Choroid plexus epithelial cell (primary cell): ENCODE measurements at regions not wholly inside any gene's neighbourhood (a gene's known extent, or its start where the extent isn't known, plus 50 kb on each side); places are given as distances from the start of the nearest gene placed in this dataset.

Experiments used
- DNase-seq: peaks from one replicate; pipeline ENCODE4 v3.0.0-alpha.2; 2010; ENCODE audit warnings: low read depth
- H3K4me3 ChIP-seq: 2 replicates; pipeline ENCODE4 v1.5.1; 2011; ENCODE audit warnings: low read depth, mild to moderate bottlenecking, control low read depth, low read length, moderate library complexity
- CTCF ChIP-seq: conservative IDR thresholded peaks from 2 replicates; pipeline ENCODE4 v1.5.1; 2011; ENCODE audit warnings: low read depth, mild to moderate bottlenecking, control low read depth, inconsistent platforms, low read length, moderate library complexity

GRCh38 chr13:80572923-80573316 lies 232.0 kb upstream of the SPRY2 start:
- no peak overlapping the region for H3K4me3 ChIP-seq
- no peak for DNase-seq
- TF ChIP-seq CTCF = no peak

GRCh38 chr13:80572308-80572922 lies 231.5 kb upstream of the SPRY2 start:
- H3K4me3 ChIP-seq = no peak overlapping the region
- TF ChIP-seq CTCF = no peak

GRCh38 chr13:80571346-80572307 lies 230.7 kb upstream of the SPRY2 start:
- no peak overlapping the region for H3K4me3 ChIP-seq
- no peak for DNase-seq

More at GRCh38 chr13:80572308-80572922, 231.5 kb upstream of the SPRY2 start:
- no peak for DNase-seq

GRCh38 chr13:80563439-80563838 lies 222.5 kb upstream of the SPRY2 start:
- TF ChIP-seq CTCF = no peak

More at GRCh38 chr13:80571346-80572307, 230.7 kb upstream of the SPRY2 start:
- TF ChIP-seq CTCF = peak; percentile 4

GRCh38 chr13:80562433-80563156 lies 221.7 kb upstream of the SPRY2 start:
- DNase-seq = no peak
- no peak for TF ChIP-seq CTCF
- no peak overlapping the region for H3K4me3 ChIP-seq

More at GRCh38 chr13:80563439-80563838, 222.5 kb upstream of the SPRY2 start:
- no peak overlapping the region for H3K4me3 ChIP-seq
- DNase-seq = no peak

GRCh38 chr13:80560609-80561008 lies 219.7 kb upstream of the SPRY2 start:
- no peak for TF ChIP-seq CTCF
- no peak overlapping the region for H3K4me3 ChIP-seq
- DNase-seq = no peak
